H1 (cell line): ENCODE measurements at regions not wholly inside any gene's neighbourhood (a gene's known extent, or its start where the extent isn't known, plus 50 kb on each side); places are given as distances from the start of the nearest gene placed in this dataset.

Source experiments
- CTCF ChIA-PET: fragments of 300-600 bp; sonication (Branson Sonifier 250); formaldehyde crosslinking; loops from one replicate; lab custom pipeline; 2021; ENCODE audit not compliant: partially characterized antibody; lab: Charles Lee
- POLR2A ChIA-PET: fragments of 300-600 bp; sonication (Branson Sonifier 250); formaldehyde crosslinking; loops from one replicate; lab custom pipeline; 2021; ENCODE audit warnings: inconsistent platforms; ENCODE audit not compliant: partially characterized antibody; lab: Charles Lee
- DNase-seq, 2 experiments: peaks; one replicate each; pipeline versions ENCODE4 v3.0.0 to v3.0.0-alpha.2; 2010 to 2022; ENCODE audit warnings: low spot score in 2 of 2, low read depth in 1 of 2, mixed read lengths in 1 of 2
- FAIRE-seq: peaks from 2 replicates; lab custom pipeline; 2011; peaks lifted over from hg19 to GRCh38; lab: Jason Lieb, UNC
- H2AFZ ChIP-seq: 2 replicates; pipeline ENCODE4 v1.8.1; 2012; ENCODE audit warnings: low read length, inconsistent platforms
- H2AK5ac ChIP-seq: 2 replicates; pipeline ENCODE4 v1.6.1; 2013; ENCODE audit warnings: low read depth, low read length
- H2BK120ac ChIP-seq: replicated peaks from 2 replicates; pipeline ENCODE3; 2013; ENCODE audit warnings: low read depth, low read length, inconsistent platforms
- H2BK12ac ChIP-seq: 2 replicates; pipeline ENCODE4 v1.6.1; 2013; ENCODE audit warnings: low read depth, low read length
- H2BK15ac ChIP-seq: 2 replicates; pipeline ENCODE4 v1.6.1; 2013; ENCODE audit warnings: low read length
- H2BK20ac ChIP-seq: 2 replicates; pipeline ENCODE4 v1.6.1; 2013; ENCODE audit warnings: low read length
- H2BK5ac ChIP-seq: 2 replicates; pipeline ENCODE4 v1.6.1; 2013; ENCODE audit warnings: low read depth, low read length
- H3K14ac ChIP-seq: 2 replicates; pipeline ENCODE4 v1.6.1; 2013; ENCODE audit warnings: inconsistent platforms; ENCODE audit not compliant: insufficient read length
- H3K18ac ChIP-seq: 2 replicates; pipeline ENCODE4 v1.6.1; 2013; ENCODE audit warnings: low read length; ENCODE audit errors: extremely low read depth
- H3K23ac ChIP-seq: 2 replicates; pipeline ENCODE4 v1.6.1; 2013; ENCODE audit warnings: inconsistent platforms; ENCODE audit not compliant: insufficient read length
- H3K23me2 ChIP-seq: 2 replicates; pipeline ENCODE4 v1.6.1; 2013; ENCODE audit warnings: low read depth, low read length
- H3K27ac ChIP-seq: 2 replicates; pipeline ENCODE4 v1.6.1; 2011; ENCODE audit warnings: low read depth, low read length, inconsistent platforms
- H3K27me3 ChIP-seq, 4 experiments: replicated peaks in 1 of 4; 1 replicate in 1 of 4; 2 replicates in 3 of 4; pipeline versions ENCODE4 v1.6.1 to v1.8.1; 2011 to 2013; ENCODE audit warnings: low read length in 3 of 4, mild to moderate bottlenecking in 3 of 4, inconsistent platforms in 2 of 4, mixed read lengths in 2 of 4, moderate library complexity in 1 of 4; ENCODE audit not compliant: control insufficient read depth in 3 of 4, insufficient read depth in 3 of 4; ENCODE audit errors: extremely low read depth in 1 of 4
- H3K36me3 ChIP-seq, 4 experiments: 2 replicates each; pipeline versions ENCODE4 v1.6.1 to v1.8.1; 2011 to 2013; ENCODE audit warnings: mild to moderate bottlenecking in 4 of 4, low read length in 3 of 4, moderate library complexity in 2 of 4, control low read depth in 1 of 4, inconsistent platforms in 1 of 4; ENCODE audit not compliant: insufficient read depth in 4 of 4, control insufficient read depth in 2 of 4
- H3K4ac ChIP-seq: replicated peaks from 2 replicates; pipeline ENCODE3; 2013; ENCODE audit warnings: low read length, low read depth, mixed read lengths, inconsistent platforms; ENCODE audit not compliant: insufficient read length
- H3K4me1 ChIP-seq, 4 experiments: replicated peaks in 1 of 4; 1 replicate in 1 of 4; 2 replicates in 3 of 4; pipeline versions ENCODE4 v1.6.1 to v1.8.1; 2011 to 2013; ENCODE audit warnings: low read length in 3 of 4, inconsistent platforms in 2 of 4, mixed read lengths in 1 of 4; ENCODE audit not compliant: insufficient read depth in 4 of 4, control insufficient read depth in 3 of 4
- H3K4me2 ChIP-seq, 2 experiments: 2 replicates each; pipeline versions ENCODE4 v1.6.1 to v1.8.1; 2011 to 2013; ENCODE audit warnings: low read depth in 2 of 2, low read length in 2 of 2, control low read depth in 1 of 2, inconsistent platforms in 1 of 2, mild to moderate bottlenecking in 1 of 2; ENCODE audit not compliant: insufficient read depth in 1 of 2
- H3K4me3 ChIP-seq, 4 experiments: fragments of 200-600, 300-600 bp in 1 of 4; sonication (generic), shearing (Covaris generic), sonication (Bioruptor Twin) in 1 of 4; 2 replicates each; pipeline versions ENCODE4 v1.5.1 to v1.8.1; 2011 to 2016; ENCODE audit warnings: low read length in 4 of 4, low read depth in 3 of 4, control low read depth in 2 of 4, inconsistent platforms in 2 of 4, mild to moderate bottlenecking in 2 of 4, mixed read lengths in 1 of 4, moderate library complexity in 1 of 4; ENCODE audit not compliant: insufficient read depth in 2 of 4; ENCODE audit errors: extremely low read depth in 1 of 4
- H3K56ac ChIP-seq: replicated peaks from 2 replicates; pipeline ENCODE3; 2013; ENCODE audit warnings: low read depth, mild to moderate bottlenecking, mixed read lengths, low read length, inconsistent platforms; ENCODE audit not compliant: insufficient read length
- H3K79me1 ChIP-seq: 2 replicates; pipeline ENCODE4 v1.6.1; 2013; ENCODE audit warnings: low read depth, low read length, control low read depth
- H3K79me2 ChIP-seq, 2 experiments: 2 replicates each; pipeline versions ENCODE4 v1.6.1 to v1.8.1; 2012 to 2013; ENCODE audit warnings: low read length in 2 of 2, mild to moderate bottlenecking in 2 of 2, inconsistent platforms in 1 of 2; ENCODE audit not compliant: insufficient read depth in 2 of 2, control insufficient read depth in 1 of 2
- H3K9ac ChIP-seq, 4 experiments: replicated peaks in 1 of 4; 1 replicate in 1 of 4; 2 replicates in 3 of 4; pipeline versions ENCODE4 v1.6.1 to v1.8.1; 2011 to 2013; ENCODE audit warnings: low read depth in 3 of 4, low read length in 3 of 4, control low read depth in 2 of 4, mild to moderate bottlenecking in 2 of 4, moderate library complexity in 2 of 4, inconsistent platforms in 1 of 4; ENCODE audit errors: extremely low read depth in 1 of 4
- H3K9me3 ChIP-seq, 2 experiments: 2 replicates each; pipeline versions ENCODE4 v1.6.1 to v1.8.1; 2012 to 2013; ENCODE audit warnings: mild to moderate bottlenecking in 2 of 2, moderate library complexity in 2 of 2, control low read depth in 1 of 2, inconsistent platforms in 1 of 2, low read depth in 1 of 2, low read length in 1 of 2, mixed read lengths in 1 of 2; ENCODE audit not compliant: insufficient read depth in 2 of 2
- H4K20me1 ChIP-seq, 2 experiments: replicated peaks in 1 of 2; 2 replicates each; pipeline versions ENCODE3 to v1.8.1; 2011 to 2013; ENCODE audit warnings: inconsistent platforms in 2 of 2, low read length in 2 of 2, mild to moderate bottlenecking in 1 of 2; ENCODE audit not compliant: insufficient read depth in 2 of 2, control insufficient read depth in 1 of 2
- H4K5ac ChIP-seq: 2 replicates; pipeline ENCODE4 v1.6.1; 2013; ENCODE audit warnings: low read length, low read depth, mixed read lengths, inconsistent platforms; ENCODE audit not compliant: insufficient read length
- H4K8ac ChIP-seq: 2 replicates; pipeline ENCODE4 v1.8.0; 2013; ENCODE audit warnings: mild to moderate bottlenecking, moderate library complexity, low read length, inconsistent platforms; ENCODE audit not compliant: insufficient read depth; ENCODE audit errors: extremely low read depth
- H4K91ac ChIP-seq: replicated peaks from 2 replicates; pipeline ENCODE3; 2013; ENCODE audit warnings: low read length, mixed read lengths, inconsistent platforms; ENCODE audit not compliant: insufficient read length
- KDM4A ChIP-seq: IDR thresholded peaks from one replicate; pipeline ENCODE4 v1.7.1; 2012; ENCODE audit warnings: low read depth, mild to moderate bottlenecking, moderate library complexity, low read length, inconsistent platforms; ENCODE audit not compliant: severe bottlenecking
- TAF1 ChIP-seq: IDR thresholded peaks from 2 replicates; pipeline ENCODE4 v1.6.1; 2011; ENCODE audit warnings: mild to moderate bottlenecking, low read depth, low read length
- whole genome bisulfite sequencing, 2 experiments: shearing (Covaris generic) in 1 of 2; methylation state at CpG; one replicate each; pipeline versions ENCODE4 v1.1.6 to v1.1.7; 2013 to 2015; ENCODE audit warnings: low lambda C conversion rate in 2 of 2, mixed read lengths in 2 of 2, inconsistent platforms in 1 of 2, low coverage in 1 of 2, missing lambda C conversion rate in 1 of 2; ENCODE audit not compliant: insufficient replicate concordance in 2 of 2, insufficient coverage in 1 of 2, insufficient read length in 1 of 2; ENCODE audit errors: extremely low coverage in 1 of 2, missing lambda C conversion rate in 1 of 2; 5-methylcytosine and 5-hydroxymethylcytosine counted together

DNA sequence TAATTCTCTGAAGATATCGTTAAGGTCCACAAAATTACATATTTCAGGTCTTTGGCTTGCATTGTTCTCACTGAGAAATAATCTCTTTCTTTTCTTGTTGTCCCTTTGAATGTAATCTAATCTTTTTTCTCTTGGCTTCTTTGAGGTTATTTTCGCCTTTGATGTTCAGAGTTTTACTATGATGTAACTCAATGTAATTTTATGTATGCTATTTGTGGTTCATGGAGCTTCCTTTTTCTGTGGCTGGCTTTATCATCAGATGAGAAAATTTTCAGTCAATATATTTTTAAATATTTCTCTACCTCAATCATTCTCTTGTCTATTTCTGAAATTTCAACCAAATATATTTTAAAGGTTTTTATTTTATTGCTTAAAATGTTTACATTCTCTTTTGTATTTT, 672.2 kb downstream of the TRAM1L1 start:
- H2BK12ac ChIP-seq = no peak overlapping the region
- H2BK120ac ChIP-seq = no peak overlapping the region
- ChIA-PET POLR2A (no interaction called here), CTCF (no interaction called here)
- TF ChIP-seq TAF1 (no peak), KDM4A (no peak)
- H3K4ac ChIP-seq = no peak overlapping the region
- no peak overlapping the region for H4K8ac ChIP-seq
- no peak overlapping the region for H2AK5ac ChIP-seq
- H3K27ac ChIP-seq = no peak overlapping the region
- no peak overlapping the region for H2BK5ac ChIP-seq
- no peaks in the 10 kb centered on the region for H3K36me3 ChIP-seq
- H3K4me3 ChIP-seq = no peak overlapping the region
- no peaks in the 10 kb centered on the region for H3K23me2 ChIP-seq
- H3K9me3 ChIP-seq = peaks cover 0 to 3% of the 10 kb centered on the region in 2 experiments; a peak in 1 of 4 replicates
- no peak overlapping the region for H4K91ac ChIP-seq
- no peak overlapping the region for H3K4me2 ChIP-seq
- no peak overlapping the region for H2AFZ ChIP-seq
- H3K14ac ChIP-seq = no peak overlapping the region
- H3K9ac ChIP-seq = no peak overlapping the region
- no peaks in the 10 kb centered on the region for H3K4me1 ChIP-seq
- no peak overlapping the region for H2BK20ac ChIP-seq
- WGBS, 2 experiments = 88% methylated on average over 2 of the region's 2 CpGs; no CpG with 5 or more reads in 1 of the 2 experiments
- no peaks in the 10 kb centered on the region for H4K20me1 ChIP-seq
- no peaks in the 10 kb centered on the region for H3K79me2 ChIP-seq
- H3K27me3 ChIP-seq = no peaks in the 10 kb centered on the region
- no peak overlapping the region for H3K18ac ChIP-seq
- no peak overlapping the region for H4K5ac ChIP-seq
- H3K79me1 ChIP-seq = no peaks in the 10 kb centered on the region
- H3K23ac ChIP-seq = no peak overlapping the region
- FAIRE-seq = no peak
- no peak overlapping the region for H2BK15ac ChIP-seq
- no peak overlapping the region for H3K56ac ChIP-seq
- no peak for DNase-seq
